ENCODE measurements at regions not wholly inside any gene's neighbourhood (a gene's known extent, or its start where the extent isn't known, plus 50 kb on each side); places are given as distances from the start of the nearest gene placed in this dataset.

GRCh38 chrX:97666890-97667289 is 783.2 kb downstream of the RPA4 start:
- no peak for DNase-seq (ENCODE audit: low read depth)

GRCh38 chrX:97668126-97668525 is 784.4 kb downstream of the RPA4 start:
- DNase-seq (ENCODE audit: low read depth): no peak

GRCh38 chrX:97672138-97672537 is 788.4 kb downstream of the RPA4 start:
- DNase-seq (ENCODE audit: low read depth): no peak

- no peak for DNase-seq (ENCODE audit: low read depth)
Observed at GRCh38 chrX:97672608-97673007, 788.9 kb downstream of the RPA4 start.

GRCh38 chrX:97673135-97673534 is 789.4 kb downstream of the RPA4 start:
- DNase-seq (ENCODE audit: low read depth): no peak

- DNase-seq (ENCODE audit: low read depth): no peak
Observed at GRCh38 chrX:97682991-97683840, 799.5 kb downstream of the RPA4 start.

- peak; percentile 0 for DNase-seq (ENCODE audit: low read depth)
Observed at GRCh38 chrX:97685753-97686152, 802.0 kb downstream of the RPA4 start.

- no peak for DNase-seq (ENCODE audit: low read depth)
Observed at GRCh38 chrX:97691901-97692455, 808.3 kb downstream of the RPA4 start.

GRCh38 chrX:97692575-97692974 is 808.9 kb downstream of the RPA4 start:
- no peak for DNase-seq (ENCODE audit: low read depth)

- no peak for DNase-seq (ENCODE audit: low read depth)
Observed at GRCh38 chrX:97700547-97700946, 816.8 kb downstream of the RPA4 start.

- no peak for DNase-seq (ENCODE audit: low read depth)
Observed at GRCh38 chrX:97704474-97704873, 820.8 kb downstream of the RPA4 start.

- no peak for DNase-seq (ENCODE audit: low read depth)
Observed at GRCh38 chrX:97704881-97705280, 821.2 kb downstream of the RPA4 start.

- no peak for DNase-seq (ENCODE audit: low read depth)
Observed at GRCh38 chrX:97705936-97706335, 822.2 kb downstream of the RPA4 start.

GRCh38 chrX:97714072-97714471 is 830.4 kb downstream of the RPA4 start:
- DNase-seq (ENCODE audit: low read depth): no peak

GRCh38 chrX:97728215-97728614 is 844.5 kb downstream of the RPA4 start:
- DNase-seq (ENCODE audit: low read depth): no peak

GRCh38 chrX:97740044-97740443 is 856.3 kb downstream of the RPA4 start:
- no peak for DNase-seq (ENCODE audit: low read depth)

GRCh38 chrX:97740886-97741285 is 857.2 kb downstream of the RPA4 start:
- no peak for DNase-seq (ENCODE audit: low read depth)

GRCh38 chrX:97743014-97743413 is 859.3 kb downstream of the RPA4 start:
- no peak for DNase-seq (ENCODE audit: low read depth)

- no peak for DNase-seq (ENCODE audit: low read depth)
Observed at GRCh38 chrX:97747346-97747745, 863.6 kb downstream of the RPA4 start.

- DNase-seq (ENCODE audit: low read depth): no peak
Observed at GRCh38 chrX:97751016-97751415, 867.3 kb downstream of the RPA4 start.

- DNase-seq (ENCODE audit: low read depth): no peak
Observed at GRCh38 chrX:97751735-97752134, 868.0 kb downstream of the RPA4 start.

GRCh38 chrX:97756879-97757278 is 873.2 kb downstream of the RPA4 start:
- DNase-seq (ENCODE audit: low read depth): no peak

- DNase-seq (ENCODE audit: low read depth): no peak
Observed at GRCh38 chrX:97763391-97763790, 879.7 kb downstream of the RPA4 start.

- no peak for DNase-seq (ENCODE audit: low read depth)
Observed at GRCh38 chrX:97763981-97764380, 880.3 kb downstream of the RPA4 start.
